H1 (cell line): ENCODE measurements at regions not wholly inside any gene's neighbourhood (a gene's known extent, or its start where the extent isn't known, plus 50 kb on each side); places are given as distances from the start of the nearest gene placed in this dataset.

ENCODE experiments used
- BCL11A ChIP-seq, 2 experiments: IDR thresholded peaks; one replicate each; pipeline ENCODE4 v1.6.1; 2011; ENCODE audit warnings: low read depth in 2 of 2, low read length in 2 of 2, mild to moderate bottlenecking in 2 of 2
- CTBP2 ChIP-seq: IDR thresholded peaks from 2 replicates; pipeline ENCODE4 v1.7.0; 2011; ENCODE audit warnings: borderline replicate concordance, mild to moderate bottlenecking, moderate library complexity, mixed read lengths, low read length; ENCODE audit not compliant: insufficient read depth, insufficient read length
- KDM5A ChIP-seq: fragments of 200-600 bp; IDR thresholded peaks from 2 replicates; pipeline ENCODE4 v1.7.1; 2012; ENCODE audit warnings: mild to moderate bottlenecking, low read length, inconsistent platforms, mixed read lengths
- POLR2AphosphoS5 ChIP-seq: IDR thresholded peaks from 2 replicates; pipeline ENCODE4 v1.6.1; 2011; ENCODE audit warnings: low read depth, low read length
- RAD21 ChIP-seq, 2 experiments: IDR thresholded peaks in 1 of 2; conservative IDR thresholded peaks in 1 of 2; 2 replicates each; pipeline ENCODE4 v1.6.1; 2011; ENCODE audit warnings: low read depth in 2 of 2, low read length in 2 of 2, improper control_type of control experiment in 1 of 2, inconsistent platforms in 1 of 2, mild to moderate bottlenecking in 1 of 2, moderate library complexity in 1 of 2
- ZNF274 ChIP-seq: IDR thresholded peaks from 2 replicates; pipeline ENCODE4 v1.7.0; 2012; ENCODE audit warnings: low read length, borderline replicate concordance; ENCODE audit errors: extremely low read depth

GRCh38 chr13:52926971-52927370 lies 78.5 kb upstream of the PCDH8 start (continued):
- no peak for TF ChIP-seq CTBP2
- TF ChIP-seq ZNF274, result no peak
- no peak for TF ChIP-seq POLR2AphosphoS5
- TF ChIP-seq KDM5A, result no peak
- TF ChIP-seq RAD21 (IDR thresholded peaks at IDR 0.05 in 1 of 2, conservative IDR thresholded peaks at IDR 0.05 in 1 of 2; ENCODE audit: low read depth in 2 of 2, low read length in 2 of 2), result no peak
- no peak for TF ChIP-seq BCL11A (IDR thresholded peaks at IDR 0.05; ENCODE audit: low read depth in 2 of 2, low read length in 2 of 2)
